ENCODE measurements at regions not wholly inside any gene's neighbourhood (a gene's known extent, or its start where the extent isn't known, plus 50 kb on each side); places are given as distances from the start of the nearest gene placed in this dataset.

DNA sequence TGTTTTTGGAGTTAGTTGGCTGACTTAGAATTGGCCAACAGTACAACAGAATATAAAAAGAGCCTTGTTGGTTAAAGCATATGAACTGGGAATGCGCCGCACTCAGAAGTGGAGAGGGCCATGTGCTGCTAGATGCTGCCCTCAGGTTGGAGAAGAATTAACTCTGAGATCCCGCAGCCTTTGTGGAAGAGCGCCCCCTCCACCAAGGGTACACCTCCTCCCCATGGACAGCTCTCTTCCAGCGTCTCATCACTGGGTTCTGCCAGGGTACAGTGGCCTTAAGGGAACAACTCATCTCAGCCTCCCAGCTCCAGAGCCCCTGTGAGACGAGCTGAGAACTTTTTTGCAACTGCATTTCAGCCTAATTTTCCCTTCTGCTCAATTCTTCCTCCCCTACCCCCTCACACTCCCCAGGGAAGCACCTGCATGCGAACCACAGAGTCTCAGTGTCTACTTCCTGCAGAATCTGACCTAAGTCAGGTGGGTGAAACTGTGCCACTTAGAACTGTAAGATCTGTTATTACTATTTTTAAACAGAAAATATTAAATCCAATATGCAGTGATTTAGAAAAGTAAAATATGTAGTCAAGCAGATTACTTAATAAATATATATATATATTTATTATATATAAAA, 380.6 kb downstream of the RAB28 start:
- no CpG with 5 or more reads among the region's 7 CpGs for WGBS (ENCODE audit: insufficient coverage, insufficient read length)
- H3K4me1 ChIP-seq (ENCODE audit: control insufficient read depth, insufficient read depth, low read length), result no peaks in the 10 kb centered on the region

DNA sequence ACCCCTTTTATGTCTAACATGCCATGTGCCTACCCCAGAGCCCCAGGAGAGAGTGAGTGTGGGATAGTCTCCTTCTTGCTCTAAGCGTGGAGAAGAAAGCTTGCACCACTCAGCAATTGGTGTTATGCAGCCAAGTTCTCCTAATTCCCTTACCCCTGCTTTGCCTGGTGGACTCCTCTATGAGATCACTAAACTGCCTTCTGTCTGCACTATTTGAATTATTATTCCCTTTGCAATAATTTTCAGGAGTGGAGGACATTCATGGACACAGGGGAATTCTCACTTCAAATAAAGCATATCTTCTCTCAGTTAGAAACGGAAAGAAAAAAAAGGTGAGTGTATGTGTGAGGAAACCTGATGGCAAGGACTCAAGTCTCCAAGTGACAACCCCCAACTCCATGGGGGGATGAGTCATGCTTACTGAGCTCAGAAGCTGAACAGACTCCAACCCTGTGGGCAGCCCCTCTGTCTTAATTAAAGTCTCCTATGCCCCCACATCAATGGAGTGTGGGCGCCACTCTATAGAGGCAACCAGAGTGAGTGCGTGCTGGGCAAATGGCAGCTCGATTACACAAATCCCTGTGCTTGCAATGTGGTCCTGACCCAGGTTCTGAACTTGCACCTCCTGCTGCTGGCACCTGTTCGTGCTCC, 381.9 kb downstream of the RAB28 start:
- no CpG with 5 or more reads among the region's 6 CpGs for WGBS (ENCODE audit: insufficient coverage, insufficient read length)
- Histone ChIP-seq H3K36me3 (ENCODE audit: control insufficient read depth, insufficient read depth, low read length) (no peaks in the 10 kb centered on the region), H3K4me1 (ENCODE audit: control insufficient read depth, insufficient read depth, low read length) (no peaks in the 10 kb centered on the region), H3K4me3 (ENCODE audit: low read length) (no peak overlapping the region), H3K9me3 (ENCODE audit: control insufficient read depth, insufficient read depth, low read length) (no peaks in the 10 kb centered on the region), H3K27me3 (ENCODE audit: control insufficient read depth, insufficient read depth, low read length) (no peaks in the 10 kb centered on the region), H3K27ac (ENCODE audit: low read length) (no peak overlapping the region)
- no peak for DNase-seq (ENCODE audit: low read depth, low spot score)

More for the DNA sequence above, 380.6 kb downstream of the RAB28 start:
- H3K27ac ChIP-seq (ENCODE audit: low read length), result no peak overlapping the region
- no peaks in the 10 kb centered on the region for H3K9me3 ChIP-seq (ENCODE audit: control insufficient read depth, insufficient read depth, low read length)
- no peaks in the 10 kb centered on the region for H3K36me3 ChIP-seq (ENCODE audit: control insufficient read depth, insufficient read depth, low read length)
- no peak overlapping the region for H3K4me3 ChIP-seq (ENCODE audit: low read length)
- no peaks in the 10 kb centered on the region for H3K27me3 ChIP-seq (ENCODE audit: control insufficient read depth, insufficient read depth, low read length)
- no peak for DNase-seq (ENCODE audit: low read depth, low spot score)

DNA sequence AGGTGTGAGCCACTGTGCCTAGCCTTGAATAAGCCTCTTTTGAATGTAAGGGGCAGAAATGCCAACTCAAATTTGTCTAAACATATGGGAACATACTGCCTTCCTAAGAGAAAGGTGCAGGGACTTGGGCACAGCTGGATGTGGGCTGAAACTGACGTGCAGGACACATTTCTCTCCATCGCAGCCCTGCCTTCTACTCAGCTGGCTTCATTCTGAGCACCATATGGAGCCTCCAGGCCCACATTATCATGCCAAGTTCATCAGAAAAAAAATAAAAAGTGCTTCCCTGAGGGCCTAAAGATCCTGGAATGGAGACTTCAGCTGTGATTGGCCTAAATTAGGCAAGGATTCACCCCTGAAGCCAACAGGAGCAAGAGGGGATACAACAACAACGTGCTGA, 386.2 kb downstream of the RAB28 start:
- no peak for DNase-seq (ENCODE audit: low read depth, low spot score)
- Histone ChIP-seq H3K4me1 (ENCODE audit: control insufficient read depth, insufficient read depth, low read length) (no peaks in the 10 kb centered on the region), H3K27ac (ENCODE audit: low read length) (no peak overlapping the region), H3K27me3 (ENCODE audit: control insufficient read depth, insufficient read depth, low read length) (no peaks in the 10 kb centered on the region), H3K4me3 (ENCODE audit: low read length) (no peak overlapping the region), H3K36me3 (ENCODE audit: control insufficient read depth, insufficient read depth, low read length) (no peaks in the 10 kb centered on the region), H3K9me3 (ENCODE audit: control insufficient read depth, insufficient read depth, low read length) (no peaks in the 10 kb centered on the region)
- WGBS (ENCODE audit: insufficient coverage, insufficient read length), result no CpG with 5 or more reads among the region's 3 CpGs

DNA sequence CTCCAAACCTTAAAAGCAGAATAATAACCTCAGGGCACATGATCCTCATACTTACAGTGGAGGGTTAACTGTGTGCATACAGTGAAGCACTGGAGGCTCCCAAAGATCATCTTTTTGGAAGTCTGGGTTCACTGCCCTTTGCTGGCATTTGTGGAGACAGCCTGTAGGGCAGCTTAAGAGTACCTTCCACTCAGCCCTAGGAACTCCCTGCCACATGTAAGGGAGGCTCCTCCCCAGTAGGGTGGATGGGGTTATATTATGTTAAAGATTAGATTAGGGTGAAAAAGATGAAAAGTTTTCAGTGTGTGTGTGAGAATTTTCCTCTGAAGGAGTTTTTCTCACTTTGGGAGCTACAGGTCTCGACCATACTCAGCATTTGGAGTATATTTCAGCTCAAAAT, 388.4 kb downstream of the RAB28 start:
- Histone ChIP-seq H3K27ac (ENCODE audit: low read length) (no peak overlapping the region), H3K36me3 (ENCODE audit: control insufficient read depth, insufficient read depth, low read length) (no peaks in the 10 kb centered on the region), H3K9me3 (ENCODE audit: control insufficient read depth, insufficient read depth, low read length) (no peaks in the 10 kb centered on the region), H3K4me3 (ENCODE audit: low read length) (no peak overlapping the region), H3K27me3 (ENCODE audit: control insufficient read depth, insufficient read depth, low read length) (no peaks in the 10 kb centered on the region), H3K4me1 (ENCODE audit: control insufficient read depth, insufficient read depth, low read length) (no peaks in the 10 kb centered on the region)
- no peak for DNase-seq (ENCODE audit: low read depth, low spot score)
- no CpG with 5 or more reads among the region's 1 CpG for WGBS (ENCODE audit: insufficient coverage, insufficient read length)

DNA sequence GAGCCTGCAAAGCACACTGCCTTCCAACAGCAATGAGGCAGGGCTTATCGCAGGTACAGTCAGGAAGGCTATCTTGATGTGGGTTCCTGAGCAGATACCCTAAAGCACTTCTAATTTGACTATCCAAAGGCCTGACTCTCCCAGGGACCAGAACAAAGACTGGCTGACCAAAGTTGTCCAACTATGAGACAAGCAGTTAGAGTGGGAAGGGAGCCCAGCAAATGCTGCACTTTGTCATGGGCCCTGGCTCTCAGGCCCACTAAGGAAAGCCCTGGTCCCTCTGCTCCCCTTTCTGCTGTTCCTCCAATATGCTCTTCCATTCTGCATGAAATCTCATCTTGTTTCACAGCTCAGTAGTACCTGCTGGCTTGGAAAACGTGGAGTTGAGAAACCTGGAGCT, 391.0 kb downstream of the RAB28 start:
- Histone ChIP-seq H3K27ac (ENCODE audit: low read length) (no peak overlapping the region), H3K36me3 (ENCODE audit: control insufficient read depth, insufficient read depth, low read length) (no peaks in the 10 kb centered on the region), H3K27me3 (ENCODE audit: control insufficient read depth, insufficient read depth, low read length) (no peaks in the 10 kb centered on the region), H3K4me1 (ENCODE audit: control insufficient read depth, insufficient read depth, low read length) (no peaks in the 10 kb centered on the region), H3K4me3 (ENCODE audit: low read length) (no peak overlapping the region), H3K9me3 (ENCODE audit: control insufficient read depth, insufficient read depth, low read length) (no peaks in the 10 kb centered on the region)
- no peak for DNase-seq (ENCODE audit: low read depth, low spot score)
- WGBS (ENCODE audit: insufficient coverage, insufficient read length), result no CpG with 5 or more reads among the region's 2 CpGs

DNA sequence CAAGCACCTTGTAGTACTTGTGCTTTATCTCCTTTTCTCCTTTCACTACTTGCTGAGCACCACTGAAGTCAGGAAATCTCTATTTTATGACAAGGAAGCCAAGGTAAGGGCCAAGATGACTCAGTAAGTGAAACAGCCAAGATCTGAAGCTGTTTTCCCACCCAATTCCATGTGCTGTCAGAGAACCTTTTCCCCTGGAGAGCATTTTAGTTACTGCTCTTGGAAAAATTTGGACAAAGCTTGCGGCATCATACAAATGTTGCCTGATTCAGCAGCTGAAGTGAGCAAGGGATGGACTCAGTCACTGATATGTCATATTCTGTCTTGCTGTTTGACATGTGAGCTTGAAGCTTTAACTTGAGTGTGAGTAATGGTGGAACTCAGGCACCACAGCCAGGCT, 391.4 kb downstream of the RAB28 start:
- Histone ChIP-seq H3K27ac (ENCODE audit: low read length) (no peak overlapping the region), H3K4me1 (ENCODE audit: control insufficient read depth, insufficient read depth, low read length) (no peaks in the 10 kb centered on the region), H3K4me3 (ENCODE audit: low read length) (no peak overlapping the region), H3K36me3 (ENCODE audit: control insufficient read depth, insufficient read depth, low read length) (no peaks in the 10 kb centered on the region), H3K9me3 (ENCODE audit: control insufficient read depth, insufficient read depth, low read length) (no peaks in the 10 kb centered on the region), H3K27me3 (ENCODE audit: control insufficient read depth, insufficient read depth, low read length) (no peaks in the 10 kb centered on the region)
- DNase-seq (ENCODE audit: low read depth, low spot score), result no peak
- no CpG with 5 or more reads among the region's 1 CpG for WGBS (ENCODE audit: insufficient coverage, insufficient read length)

DNA sequence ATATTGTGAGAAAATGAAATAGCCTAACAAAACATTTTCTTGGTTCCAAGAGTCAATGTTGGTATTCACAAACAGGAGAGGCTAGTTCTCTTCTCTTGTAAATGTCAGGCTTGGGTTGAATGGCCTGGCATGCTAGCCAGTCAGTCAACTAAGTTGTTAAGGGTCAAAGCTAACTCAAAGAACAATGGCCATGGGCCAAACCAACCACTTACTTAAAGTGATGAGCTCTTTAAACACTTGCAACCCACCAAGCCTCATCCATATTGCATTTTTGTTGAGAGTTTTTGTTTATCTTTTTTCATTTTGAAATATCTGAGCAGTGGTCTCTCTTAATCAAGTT, 394.5 kb downstream of the RAB28 start:
- no peaks in the 10 kb centered on the region for H3K36me3 ChIP-seq (ENCODE audit: control insufficient read depth, insufficient read depth, low read length)
- no peak for DNase-seq (ENCODE audit: low read depth, low spot score)
- no peak overlapping the region for H3K27ac ChIP-seq (ENCODE audit: low read length)
- no peaks in the 10 kb centered on the region for H3K27me3 ChIP-seq (ENCODE audit: control insufficient read depth, insufficient read depth, low read length)
- no peak overlapping the region for H3K4me3 ChIP-seq (ENCODE audit: low read length)
- H3K4me1 ChIP-seq (ENCODE audit: control insufficient read depth, insufficient read depth, low read length), result no peaks in the 10 kb centered on the region
- no peaks in the 10 kb centered on the region for H3K9me3 ChIP-seq (ENCODE audit: control insufficient read depth, insufficient read depth, low read length)

DNA sequence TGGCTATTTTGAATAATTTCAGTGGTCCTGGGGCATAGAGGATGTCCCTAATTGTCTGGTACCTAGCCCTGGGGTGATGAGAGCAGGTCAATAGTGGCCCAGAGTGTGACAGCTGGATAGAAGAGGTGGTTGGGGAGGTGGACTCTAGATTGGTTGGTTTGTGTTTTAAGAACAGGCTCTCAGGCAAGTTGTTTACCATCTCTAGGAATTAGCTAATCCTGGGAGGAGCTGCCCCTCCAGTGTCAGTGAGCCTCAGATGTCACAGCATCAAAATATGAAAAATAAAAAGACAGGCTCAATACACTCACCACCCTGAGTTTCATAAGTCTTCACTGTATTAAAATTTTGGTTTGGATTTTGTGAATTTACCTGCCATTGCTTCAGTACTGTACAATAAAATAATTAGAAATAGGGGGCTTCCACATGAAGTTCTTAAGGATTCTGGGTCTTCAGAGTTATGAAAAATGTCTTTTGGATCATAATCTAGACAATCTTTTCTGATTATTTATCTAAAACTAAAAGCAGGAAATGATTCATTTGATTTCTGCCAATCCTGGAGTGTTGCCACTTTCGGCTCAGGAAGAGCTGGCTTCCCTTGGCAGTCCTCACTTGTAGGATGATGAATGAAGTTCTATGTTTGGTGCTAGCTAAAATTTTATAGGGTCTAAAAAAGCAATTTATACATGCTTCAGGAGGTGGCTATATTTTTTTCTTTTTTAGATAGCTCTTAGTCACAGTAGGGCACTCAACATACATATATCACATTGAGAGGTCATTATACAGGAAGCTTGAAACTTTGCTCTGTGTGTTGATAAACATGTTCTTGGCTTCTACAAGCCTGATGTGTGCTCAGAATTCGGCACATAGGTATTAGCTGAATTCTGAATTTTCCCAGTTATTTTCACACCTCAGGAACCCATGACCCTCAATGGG, 395.1 kb downstream of the RAB28 start:
- Histone ChIP-seq H3K4me1 (ENCODE audit: control insufficient read depth, insufficient read depth, low read length) (no peaks in the 10 kb centered on the region), H3K27ac (ENCODE audit: low read length) (no peak overlapping the region), H3K36me3 (ENCODE audit: control insufficient read depth, insufficient read depth, low read length) (no peaks in the 10 kb centered on the region), H3K27me3 (ENCODE audit: control insufficient read depth, insufficient read depth, low read length) (no peaks in the 10 kb centered on the region), H3K9me3 (ENCODE audit: control insufficient read depth, insufficient read depth, low read length) (no peaks in the 10 kb centered on the region), H3K4me3 (ENCODE audit: low read length) (no peak overlapping the region)
- WGBS (ENCODE audit: insufficient coverage, insufficient read length), result no CpG with 5 or more reads among the region's 2 CpGs
- DNase-seq (ENCODE audit: low read depth, low spot score), result no peak

DNA sequence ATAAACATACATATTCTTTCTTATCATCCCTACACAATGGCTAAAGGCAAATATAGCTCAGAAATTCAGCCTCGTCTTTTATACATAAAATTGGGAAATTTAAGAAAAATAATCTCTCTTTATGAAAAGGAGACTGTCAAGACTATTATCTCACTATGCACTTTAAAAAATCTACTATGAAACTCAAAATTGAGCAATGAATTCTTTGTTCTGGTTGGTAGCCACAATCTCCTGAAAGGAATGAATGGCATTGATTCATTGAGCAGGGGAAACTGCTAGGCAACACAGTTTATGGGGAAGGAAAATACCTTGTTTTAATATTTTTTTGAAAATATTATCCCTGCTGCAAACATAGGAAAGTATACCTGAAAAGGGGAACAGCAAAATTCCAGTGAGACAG, 397.1 kb downstream of the RAB28 start:
- Histone ChIP-seq H3K4me1 (ENCODE audit: control insufficient read depth, insufficient read depth, low read length) (no peaks in the 10 kb centered on the region), H3K9me3 (ENCODE audit: control insufficient read depth, insufficient read depth, low read length) (no peaks in the 10 kb centered on the region), H3K27me3 (ENCODE audit: control insufficient read depth, insufficient read depth, low read length) (no peaks in the 10 kb centered on the region), H3K27ac (ENCODE audit: low read length) (no peak overlapping the region), H3K36me3 (ENCODE audit: control insufficient read depth, insufficient read depth, low read length) (no peaks in the 10 kb centered on the region), H3K4me3 (ENCODE audit: low read length) (no peak overlapping the region)
- no CpG with 5 or more reads among the region's 1 CpG for whole genome bisulfite sequencing (ENCODE audit: insufficient coverage, insufficient read length)
- DNase-seq (ENCODE audit: low read depth, low spot score), result no peak

DNA sequence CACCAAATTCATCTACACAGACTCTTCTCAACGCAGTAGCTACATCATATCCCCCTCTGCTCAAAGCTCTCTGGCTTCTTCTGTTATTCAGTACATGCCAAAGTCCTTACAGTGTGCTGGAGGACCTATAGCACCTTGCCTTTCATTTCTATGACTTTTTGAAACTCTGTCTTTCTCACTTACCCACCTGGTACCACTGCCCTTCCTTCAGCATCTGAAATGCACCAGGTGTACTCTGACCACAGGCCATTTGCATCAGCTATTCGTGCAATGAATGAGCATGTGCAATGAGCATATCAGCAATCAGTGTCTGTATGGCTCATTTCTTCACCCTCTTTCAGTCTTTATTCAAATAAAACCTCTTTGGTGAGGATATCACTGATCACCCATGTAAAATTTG, 399.9 kb downstream of the RAB28 start:
- Histone ChIP-seq H3K4me3 (ENCODE audit: low read length) (no peak overlapping the region), H3K27ac (ENCODE audit: low read length) (no peak overlapping the region), H3K27me3 (ENCODE audit: control insufficient read depth, insufficient read depth, low read length) (no peaks in the 10 kb centered on the region), H3K36me3 (ENCODE audit: control insufficient read depth, insufficient read depth, low read length) (no peaks in the 10 kb centered on the region), H3K4me1 (ENCODE audit: control insufficient read depth, insufficient read depth, low read length) (no peaks in the 10 kb centered on the region), H3K9me3 (ENCODE audit: control insufficient read depth, insufficient read depth, low read length) (no peaks in the 10 kb centered on the region)
- no peak for DNase-seq (ENCODE audit: low read depth, low spot score)
- WGBS (ENCODE audit: insufficient coverage, insufficient read length), result no CpG with 5 or more reads among the region's 2 CpGs
